Endothelial cell of umbilical vein (primary cell): ENCODE measurements at regions not wholly inside any gene's neighbourhood (a gene's known extent, or its start where the extent isn't known, plus 50 kb on each side); places are given as distances from the start of the nearest gene placed in this dataset.

Experiments
- CTCF ChIP-seq, 2 donors: IDR thresholded peaks; 1 replicate in 1 of 2; 2 replicates in 1 of 2; pipeline ENCODE4 v1.5.1; 2011; ENCODE audit warnings: low read length in 2 of 2, mild to moderate bottlenecking in 2 of 2, moderate library complexity in 2 of 2, control low read depth in 1 of 2, inconsistent platforms in 1 of 2, low read depth in 1 of 2; ENCODE audit not compliant: insufficient read depth in 1 of 2; ENCODE audit errors: extremely low read depth in 1 of 2
- EZH2 ChIP-seq: IDR thresholded peaks from 2 replicates; pipeline ENCODE4 v1.6.1; 2012; ENCODE audit warnings: borderline replicate concordance, low read depth, mild to moderate bottlenecking, moderate library complexity, low read length, inconsistent platforms; ENCODE audit not compliant: severe bottlenecking
- FOS ChIP-seq: IDR thresholded peaks from 2 replicates; pipeline ENCODE4 v1.6.1; 2011; ENCODE audit warnings: mild to moderate bottlenecking, low read length, moderate library complexity, borderline replicate concordance; ENCODE audit not compliant: insufficient read depth
- GATA2 ChIP-seq: IDR thresholded peaks from 2 replicates; pipeline ENCODE4 v1.7.0; 2011; ENCODE audit warnings: low read depth, mild to moderate bottlenecking, moderate library complexity, mixed read lengths, low read length; ENCODE audit not compliant: insufficient read length, insufficient read depth
- MAX ChIP-seq: IDR thresholded peaks from 2 replicates; pipeline ENCODE4 v1.6.1; 2011; ENCODE audit not compliant: insufficient read depth, insufficient read length
- POLR2A ChIP-seq: IDR thresholded peaks from 2 replicates; pipeline ENCODE4 v1.6.1; 2012; ENCODE audit warnings: low read depth, mild to moderate bottlenecking, control low read depth, low read length
- POLR2AphosphoS5 ChIP-seq: IDR thresholded peaks from 2 replicates; pipeline ENCODE4 v1.6.1; 2012; ENCODE audit warnings: low read depth, mild to moderate bottlenecking, control low read depth, low read length, moderate library complexity; ENCODE audit not compliant: insufficient read depth

GRCh38 chr5:120740989-120741388 lies 276.9 kb downstream of the PRR16 start:
- TF ChIP-seq CTCF (IDR thresholded peaks at IDR 0.05; ENCODE audit: extremely low read depth in 1 of 2, insufficient read depth in 1 of 2, low read depth in 1 of 2, low read length in 2 of 2): no peak
- no peak for TF ChIP-seq EZH2
- TF ChIP-seq GATA2: no peak
- no peak for TF ChIP-seq POLR2AphosphoS5
- TF ChIP-seq POLR2A: no peak
- TF ChIP-seq MAX: no peak
- no peak for TF ChIP-seq FOS
